Fibroblast of lung (primary cell): ENCODE measurements at regions not wholly inside any gene's neighbourhood (a gene's known extent, or its start where the extent isn't known, plus 50 kb on each side); places are given as distances from the start of the nearest gene placed in this dataset.

ENCODE experiments used
- EZH2 ChIP-seq: IDR thresholded peaks from 2 replicates; pipeline ENCODE4 v1.5.1; 2012; ENCODE audit warnings: low read length, control low read depth, mild to moderate bottlenecking; ENCODE audit errors: missing control alignments
- TF ChIP-seq, protein P1 (sequence below), 2 donors: IDR thresholded peaks in 1 of 2; conservative IDR thresholded peaks in 1 of 2; 1 replicate in 1 of 2; 2 replicates in 1 of 2; pipeline ENCODE4 v1.5.1; 2011 to 2012; ENCODE audit warnings: low read length in 2 of 2, control low read depth in 1 of 2, inconsistent platforms in 1 of 2, low read depth in 1 of 2, mild to moderate bottlenecking in 1 of 2

DNA sequence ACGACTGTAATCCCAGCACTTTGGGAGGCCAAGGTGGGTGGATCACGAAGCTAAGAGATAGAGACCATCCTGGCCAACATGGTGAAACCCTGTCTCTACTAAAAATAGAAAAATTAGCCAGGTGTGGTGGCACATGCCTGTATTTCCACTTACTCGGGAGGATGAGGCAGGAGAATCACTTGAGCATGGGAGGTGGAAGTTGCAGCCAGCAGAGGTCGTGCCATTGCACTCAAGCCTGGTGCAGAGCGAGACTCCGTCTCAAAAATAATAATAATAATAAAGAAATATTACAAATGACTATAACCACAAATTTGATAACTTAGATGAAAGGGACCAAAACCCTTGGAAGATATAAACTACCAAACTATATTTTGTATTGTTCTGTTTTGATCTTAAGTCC, 226.3 kb upstream of the GULP1 start:
- TF ChIP-seq, protein P1, sequence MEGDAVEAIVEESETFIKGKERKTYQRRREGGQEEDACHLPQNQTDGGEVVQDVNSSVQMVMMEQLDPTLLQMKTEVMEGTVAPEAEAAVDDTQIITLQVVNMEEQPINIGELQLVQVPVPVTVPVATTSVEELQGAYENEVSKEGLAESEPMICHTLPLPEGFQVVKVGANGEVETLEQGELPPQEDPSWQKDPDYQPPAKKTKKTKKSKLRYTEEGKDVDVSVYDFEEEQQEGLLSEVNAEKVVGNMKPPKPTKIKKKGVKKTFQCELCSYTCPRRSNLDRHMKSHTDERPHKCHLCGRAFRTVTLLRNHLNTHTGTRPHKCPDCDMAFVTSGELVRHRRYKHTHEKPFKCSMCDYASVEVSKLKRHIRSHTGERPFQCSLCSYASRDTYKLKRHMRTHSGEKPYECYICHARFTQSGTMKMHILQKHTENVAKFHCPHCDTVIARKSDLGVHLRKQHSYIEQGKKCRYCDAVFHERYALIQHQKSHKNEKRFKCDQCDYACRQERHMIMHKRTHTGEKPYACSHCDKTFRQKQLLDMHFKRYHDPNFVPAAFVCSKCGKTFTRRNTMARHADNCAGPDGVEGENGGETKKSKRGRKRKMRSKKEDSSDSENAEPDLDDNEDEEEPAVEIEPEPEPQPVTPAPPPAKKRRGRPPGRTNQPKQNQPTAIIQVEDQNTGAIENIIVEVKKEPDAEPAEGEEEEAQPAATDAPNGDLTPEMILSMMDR (conservative IDR thresholded peaks at IDR 0.05 in 1 of 2, IDR thresholded peaks at IDR 0.05 in 1 of 2; ENCODE audit: low read depth in 1 of 2, low read length in 2 of 2), result no peak
- TF ChIP-seq EZH2, result no peak
